Activated B cell treated with CpG ODN at 0.5 μM for 24 hours (primary cell): ENCODE measurements at regions not wholly inside any gene's neighbourhood (a gene's known extent, or its start where the extent isn't known, plus 50 kb on each side); places are given as distances from the start of the nearest gene placed in this dataset.

ENCODE experiments used
- ATAC-seq: fragments of 200-7000 bp; cut with Tn5 transposase; one replicate; pipeline ENCODE4 v1.10.0; 2021; ENCODE audit warnings: low read depth, mild to moderate bottlenecking, moderate library complexity
- CTCF ChIA-PET: fragments of 350-600 bp; sonication (Branson Sonifier 250); formaldehyde crosslinking; loops from one replicate; lab custom pipeline; 2021; ENCODE audit warnings: antibody characterized with exemption; lab: Charles Lee
- POLR2A ChIA-PET: fragments of 350-600 bp; sonication (Branson Sonifier 250); formaldehyde crosslinking; loops from one replicate; lab custom pipeline; 2021; ENCODE audit warnings: antibody characterized with exemption; lab: Charles Lee
- DNase-seq: peaks from one replicate; pipeline ENCODE4 v3.0.0; 2022
- H3K27ac Mint-ChIP-seq: one replicate; pipeline ENCODE4 v1.8.0; 2020; ENCODE audit warnings: mixed read lengths
- H3K27me3 Mint-ChIP-seq: one replicate; pipeline ENCODE4 v1.8.0; 2021; ENCODE audit warnings: mixed read lengths
- H3K36me3 Mint-ChIP-seq: one replicate; pipeline ENCODE4 v1.8.0; 2021; ENCODE audit warnings: low read depth, mixed read lengths
- H3K4me1 Mint-ChIP-seq: one replicate; pipeline ENCODE4 v1.8.0; 2021; ENCODE audit warnings: mixed read lengths
- H3K4me3 Mint-ChIP-seq: one replicate; pipeline ENCODE4 v1.8.0; 2020; ENCODE audit warnings: mild to moderate bottlenecking, mixed read lengths
- H3K9me3 Mint-ChIP-seq: one replicate; pipeline ENCODE4 v1.8.0; 2020; ENCODE audit warnings: mixed read lengths
- intact Hi-C: fragments of 100-400 bp; cut with micrococcal nuclease; formaldehyde crosslinking; loops from one replicate; pipeline ENCODE4 v1.15.1; 2024
- TF ChIP-seq, protein P1 (sequence below): fragments of 200-600 bp; IDR thresholded peaks from one replicate; pipeline ENCODE4 v1.8.0; 2022; ENCODE audit warnings: antibody characterized with exemption, mild to moderate bottlenecking

DNA sequence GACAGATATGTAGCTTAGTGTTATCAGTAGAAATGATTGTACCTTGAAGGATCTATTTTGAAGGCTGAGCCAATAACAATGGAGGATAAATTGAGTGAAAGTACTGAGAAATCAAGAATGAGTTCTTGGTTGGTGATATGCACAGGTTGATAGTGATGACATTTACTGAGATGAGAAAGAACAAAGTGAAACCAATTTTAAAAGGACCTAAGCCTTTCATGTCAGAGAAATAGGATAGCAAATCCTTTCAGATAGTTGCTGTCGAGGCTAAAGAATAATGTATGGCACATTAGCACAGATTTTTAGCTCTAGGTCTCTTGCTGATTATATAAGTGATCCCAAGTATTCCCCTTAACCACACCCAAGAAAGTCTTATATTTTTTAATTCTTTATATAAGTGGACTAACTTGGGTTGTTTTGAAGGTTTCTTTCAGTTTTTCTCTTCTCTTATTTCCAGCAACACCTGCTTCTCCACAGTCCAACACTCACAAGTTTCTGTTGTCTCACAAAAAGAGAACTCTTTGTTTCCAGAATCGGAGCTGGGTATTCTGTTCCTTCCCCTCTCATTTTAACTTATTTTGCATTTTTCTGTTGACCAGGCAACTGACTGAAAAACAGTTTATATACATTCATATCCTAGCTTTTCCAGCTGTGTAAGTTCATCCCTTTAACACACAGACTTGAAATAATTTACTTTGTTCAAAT is 286.9 kb upstream of the ATP10B start:
- Mint-ChIP-seq H3K4me1 (no peaks in the 10 kb centered on the region), H3K27ac (peak overlapping the region; percentile 27), H3K4me3 (no peak overlapping the region), H3K36me3 (no peaks in the 10 kb centered on the region), H3K9me3 (peaks cover 9% of the 10 kb centered on the region), H3K27me3 (no peaks in the 10 kb centered on the region)
- ChIA-PET CTCF (no interaction called here), POLR2A (no interaction called here)
- peak; percentile 14 for ATAC-seq
- TF ChIP-seq, protein P1, sequence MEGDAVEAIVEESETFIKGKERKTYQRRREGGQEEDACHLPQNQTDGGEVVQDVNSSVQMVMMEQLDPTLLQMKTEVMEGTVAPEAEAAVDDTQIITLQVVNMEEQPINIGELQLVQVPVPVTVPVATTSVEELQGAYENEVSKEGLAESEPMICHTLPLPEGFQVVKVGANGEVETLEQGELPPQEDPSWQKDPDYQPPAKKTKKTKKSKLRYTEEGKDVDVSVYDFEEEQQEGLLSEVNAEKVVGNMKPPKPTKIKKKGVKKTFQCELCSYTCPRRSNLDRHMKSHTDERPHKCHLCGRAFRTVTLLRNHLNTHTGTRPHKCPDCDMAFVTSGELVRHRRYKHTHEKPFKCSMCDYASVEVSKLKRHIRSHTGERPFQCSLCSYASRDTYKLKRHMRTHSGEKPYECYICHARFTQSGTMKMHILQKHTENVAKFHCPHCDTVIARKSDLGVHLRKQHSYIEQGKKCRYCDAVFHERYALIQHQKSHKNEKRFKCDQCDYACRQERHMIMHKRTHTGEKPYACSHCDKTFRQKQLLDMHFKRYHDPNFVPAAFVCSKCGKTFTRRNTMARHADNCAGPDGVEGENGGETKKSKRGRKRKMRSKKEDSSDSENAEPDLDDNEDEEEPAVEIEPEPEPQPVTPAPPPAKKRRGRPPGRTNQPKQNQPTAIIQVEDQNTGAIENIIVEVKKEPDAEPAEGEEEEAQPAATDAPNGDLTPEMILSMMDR = no peak
- intact Hi-C loops = no loop called here
- no peak for DNase-seq

DNA sequence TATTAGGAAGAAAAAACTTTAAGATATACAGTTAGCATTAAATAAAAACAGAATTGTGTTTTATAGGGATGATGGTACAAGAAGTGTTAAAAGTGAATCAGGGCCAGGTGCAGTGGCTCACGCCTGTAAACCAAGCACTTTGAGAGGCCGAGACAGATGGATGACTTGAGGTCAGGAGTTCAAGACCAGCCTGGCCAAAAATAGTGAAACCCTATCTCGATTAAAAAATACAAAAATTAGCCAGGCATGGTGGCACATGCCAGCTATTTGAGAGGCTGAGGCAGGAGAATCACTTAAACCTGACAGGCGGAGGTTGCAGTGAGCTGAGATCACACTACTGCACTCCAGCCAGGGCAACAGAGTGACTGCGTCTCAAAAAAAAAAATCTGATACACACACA is 282.9 kb upstream of the ATP10B start:
- DNase-seq (no peak), ATAC-seq (no peak)
- H3K36me3 Mint-ChIP-seq = no peaks in the 10 kb centered on the region
- ChIA-PET POLR2A (no interaction called here), CTCF (no interaction called here)
- TF ChIP-seq, protein P1 = no peak
- intact Hi-C loops = no loop called here
- H3K4me3 Mint-ChIP-seq = no peak overlapping the region
- H3K4me1 Mint-ChIP-seq = no peaks in the 10 kb centered on the region
- H3K9me3 Mint-ChIP-seq = no peaks in the 10 kb centered on the region
- H3K27me3 Mint-ChIP-seq = no peaks in the 10 kb centered on the region
- H3K27ac Mint-ChIP-seq = no peak overlapping the region

DNA sequence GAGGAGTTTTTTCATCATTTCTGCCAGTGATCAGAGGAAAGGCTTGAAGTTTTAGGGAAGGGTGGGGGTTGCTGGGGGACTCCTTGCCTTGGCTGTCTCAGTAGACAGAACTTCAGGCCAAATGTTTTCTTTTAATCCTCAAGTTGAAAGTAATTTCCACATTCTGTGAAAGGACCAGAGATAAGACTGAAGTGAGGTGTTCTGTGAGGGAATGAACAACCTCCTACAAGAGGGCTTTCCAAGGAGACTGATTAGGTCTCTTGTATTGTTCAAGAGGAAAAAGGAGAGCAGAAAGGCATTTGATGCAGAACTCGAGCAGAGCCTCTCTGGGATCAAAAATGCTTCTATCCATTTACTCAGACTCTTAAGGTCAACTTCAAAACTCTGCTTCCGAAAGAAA is 282.1 kb upstream of the ATP10B start:
- ATAC-seq = no peak
- H3K4me3 Mint-ChIP-seq = no peak overlapping the region
- POLR2A ChIA-PET = no interaction called here
- no peaks in the 10 kb centered on the region for H3K36me3 Mint-ChIP-seq
- TF ChIP-seq, protein P1 = no peak
- DNase-seq = no peak
- H3K4me1 Mint-ChIP-seq = no peaks in the 10 kb centered on the region
- no peak overlapping the region for H3K27ac Mint-ChIP-seq
- H3K9me3 Mint-ChIP-seq = no peaks in the 10 kb centered on the region
- CTCF ChIA-PET = no interaction called here
- no peaks in the 10 kb centered on the region for H3K27me3 Mint-ChIP-seq
- intact Hi-C loops = no loop called here

DNA sequence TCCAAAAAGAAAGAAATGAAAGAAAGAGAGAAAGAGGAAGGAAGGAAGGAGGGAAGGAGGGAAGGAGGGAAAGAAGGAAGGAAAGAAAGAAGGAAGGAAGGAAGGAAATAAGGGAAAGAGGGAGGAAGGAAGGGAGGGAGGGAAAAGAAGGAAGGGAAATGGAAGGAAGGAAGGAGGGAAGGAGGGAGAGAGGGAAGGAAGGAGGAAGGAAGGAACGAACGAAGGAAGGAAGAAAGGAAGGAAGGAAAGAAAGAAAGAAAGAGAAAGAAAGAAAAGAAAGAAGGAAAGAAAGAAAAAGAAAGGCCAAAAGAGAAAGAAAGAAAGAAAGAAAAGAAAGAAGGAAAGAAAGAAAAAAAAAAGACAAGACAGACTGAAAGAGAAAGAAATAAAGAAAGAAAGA is 263.9 kb upstream of the ATP10B start:
- intact Hi-C loops = no loop called here
- DNase-seq (no peak), ATAC-seq (no peak)
- ChIA-PET CTCF (no interaction called here), POLR2A (no interaction called here)
- Mint-ChIP-seq H3K4me3 (no peak overlapping the region), H3K27ac (no peak overlapping the region), H3K4me1 (peaks cover 3% of the 10 kb centered on the region), H3K36me3 (no peaks in the 10 kb centered on the region), H3K27me3 (no peaks in the 10 kb centered on the region), H3K9me3 (no peaks in the 10 kb centered on the region)
- TF ChIP-seq, protein P1 = no peak

DNA sequence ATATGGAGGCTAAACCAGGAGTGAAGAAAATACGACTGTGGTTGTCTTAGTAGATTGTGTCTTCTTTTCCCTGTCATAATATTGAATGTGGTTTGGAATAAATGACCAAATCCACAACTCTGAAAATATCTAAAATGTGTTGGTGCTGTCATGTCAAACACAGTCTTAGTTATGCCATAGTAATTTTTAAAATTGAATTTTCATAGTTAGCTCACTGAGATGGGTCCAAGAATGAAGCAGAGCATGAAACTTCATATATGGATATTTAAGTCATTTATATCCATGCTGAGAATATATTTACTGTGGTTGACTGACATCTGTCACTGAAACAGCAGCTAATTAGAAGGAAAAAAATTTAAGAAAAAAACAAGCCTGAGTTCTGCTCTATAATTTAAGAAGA is 260.4 kb upstream of the ATP10B start:
- Mint-ChIP-seq H3K4me1 (peaks cover 3% of the 10 kb centered on the region), H3K9me3 (no peaks in the 10 kb centered on the region), H3K4me3 (no peak overlapping the region), H3K36me3 (no peaks in the 10 kb centered on the region), H3K27me3 (no peaks in the 10 kb centered on the region), H3K27ac (no peak overlapping the region)
- TF ChIP-seq, protein P1 = no peak
- CTCF ChIA-PET = no interaction called here
- ATAC-seq (no peak), DNase-seq (no peak)
- intact Hi-C loops = no loop called here
- POLR2A ChIA-PET = no interaction called here
